Globus pallidus (tissue), 1 donor: ENCODE measurements at regions not wholly inside any gene's neighbourhood (a gene's known extent, or its start where the extent isn't known, plus 50 kb on each side); places are given as distances from the start of the nearest gene placed in this dataset.
"Not testable (repeated sequence)": the region's sequence is repeated elsewhere in the genome, so short reads cannot be mapped to it uniquely, and the experiment has no call there.

Experiments used
- DNase-seq: peaks from one replicate; pipeline ENCODE4 v3.0.0-alpha.2; 2015; ENCODE audit warnings: low spot score

GRCh38 chr11:110874437-110875030 lies 162.3 kb upstream of the ARHGAP20 start:
- DNase-seq = no peak

- no peak for DNase-seq
Measured at GRCh38 chr11:110873975-110874374, 161.7 kb upstream of the ARHGAP20 start.

DNA sequence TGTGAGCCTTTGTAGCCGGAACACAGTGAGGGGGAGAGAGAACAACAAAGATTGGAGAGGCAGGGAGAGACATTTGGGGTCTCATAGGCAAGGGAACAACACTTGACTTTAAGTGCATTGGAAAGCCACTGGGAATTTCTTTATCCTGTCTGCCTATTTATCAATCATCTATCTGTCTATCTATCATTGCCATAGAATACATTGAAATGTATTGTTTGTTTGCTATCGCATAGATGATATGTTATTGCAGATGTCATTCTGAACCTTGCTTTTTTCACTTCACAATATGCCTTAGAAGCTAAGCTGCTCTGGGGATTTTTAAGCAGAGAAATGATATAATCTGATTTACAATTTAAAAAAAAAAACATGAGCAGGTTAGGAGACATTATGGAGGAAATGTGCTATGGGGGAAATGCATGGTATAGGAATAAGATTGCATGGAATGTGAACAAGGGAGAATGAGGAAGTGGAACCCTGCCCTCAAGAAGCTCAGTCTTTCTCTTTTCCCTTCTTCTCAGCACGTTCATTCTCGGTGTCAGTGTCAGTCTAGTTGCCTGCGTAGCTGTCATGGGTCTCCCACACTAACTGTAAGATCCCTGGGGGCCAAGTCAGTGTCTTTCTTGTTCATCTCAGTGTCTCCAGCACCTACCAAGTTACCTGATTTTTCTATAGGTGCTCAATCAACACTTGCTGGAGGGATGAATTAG lies 158.7 kb upstream of the ARHGAP20 start:
- DNase-seq = no peak

DNA sequence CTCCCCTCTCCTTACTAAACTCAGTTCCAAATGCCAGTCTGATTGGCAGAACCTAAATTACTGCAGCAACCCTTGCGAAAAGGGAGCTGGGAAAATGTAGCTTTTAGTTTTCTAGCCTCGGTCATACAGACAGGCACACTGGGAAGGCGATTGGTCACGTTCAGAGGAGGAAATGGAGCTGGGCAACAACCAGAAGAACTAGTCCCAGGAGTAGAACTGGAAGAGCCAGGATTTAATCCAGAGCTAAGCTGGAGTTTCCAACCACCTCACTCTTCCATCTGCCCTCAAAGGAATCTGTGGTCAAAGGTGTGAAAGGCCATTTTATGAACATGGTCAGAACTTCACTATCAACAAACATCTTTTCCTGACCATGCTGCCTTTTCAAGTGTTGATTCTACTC lies 155.7 kb upstream of the ARHGAP20 start:
- DNase-seq = no peak

- DNase-seq = no peak
Measured at GRCh38 chr11:110866081-110866480, 153.8 kb upstream of the ARHGAP20 start.

GRCh38 chr11:110862407-110862806 lies 150.2 kb upstream of the ARHGAP20 start:
- DNase-seq = no peak

GRCh38 chr11:110860461-110860860 lies 148.2 kb upstream of the ARHGAP20 start:
- DNase-seq = no peak

- DNase-seq = no peak
Measured at GRCh38 chr11:110859998-110860397, 147.8 kb upstream of the ARHGAP20 start.

GRCh38 chr11:110859240-110859840 lies 147.1 kb upstream of the ARHGAP20 start:
- no peak for DNase-seq

DNA sequence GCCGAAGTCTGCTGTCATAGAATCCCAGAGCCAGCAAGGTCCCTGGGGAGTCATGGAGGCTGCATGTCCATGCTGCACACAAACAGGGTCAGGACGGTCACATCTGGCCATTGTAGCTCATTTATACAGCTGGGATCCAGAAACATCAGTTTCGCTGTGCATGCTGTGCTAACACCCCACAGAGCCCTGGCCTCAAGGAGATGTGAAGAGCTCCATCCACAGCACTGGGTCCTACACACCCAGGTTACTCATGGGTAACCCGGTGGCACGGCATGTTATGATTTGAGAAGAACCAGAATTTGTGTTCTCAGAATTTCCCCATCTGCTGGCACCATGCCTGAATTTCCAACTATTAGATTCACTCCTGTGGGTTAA lies 146.3 kb upstream of the ARHGAP20 start:
- DNase-seq = no peak

DNA sequence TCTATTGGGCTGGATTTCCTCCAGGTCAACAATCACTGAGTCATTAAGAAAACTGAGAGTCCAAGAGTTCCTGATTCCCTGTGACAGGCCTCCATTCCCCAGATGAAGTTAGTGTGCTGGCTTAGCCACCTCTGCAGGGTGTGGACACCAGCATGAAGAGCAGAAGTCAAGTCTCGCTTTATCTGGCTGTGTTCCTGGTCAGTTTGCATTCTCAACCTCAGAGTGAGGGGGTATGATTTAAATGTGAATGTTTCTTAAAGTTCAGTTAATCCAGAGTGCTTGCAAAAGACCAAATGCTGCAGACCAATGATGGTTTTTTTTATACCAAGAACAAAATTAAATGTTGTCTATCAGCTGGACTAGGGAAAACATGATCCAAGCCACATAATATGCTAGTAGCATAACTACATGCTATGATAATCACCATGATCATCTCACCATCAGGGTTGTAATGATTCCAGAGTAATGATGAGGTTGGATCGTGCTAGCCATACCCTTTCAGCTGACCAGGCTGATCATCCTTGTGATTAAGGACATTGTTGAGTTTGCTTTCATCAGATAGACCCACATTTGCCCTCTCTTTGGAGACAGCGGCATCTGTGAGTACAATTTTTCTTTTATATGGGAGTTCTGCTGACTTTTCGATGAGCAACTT lies 145.8 kb upstream of the ARHGAP20 start:
- DNase-seq = no peak

DNA sequence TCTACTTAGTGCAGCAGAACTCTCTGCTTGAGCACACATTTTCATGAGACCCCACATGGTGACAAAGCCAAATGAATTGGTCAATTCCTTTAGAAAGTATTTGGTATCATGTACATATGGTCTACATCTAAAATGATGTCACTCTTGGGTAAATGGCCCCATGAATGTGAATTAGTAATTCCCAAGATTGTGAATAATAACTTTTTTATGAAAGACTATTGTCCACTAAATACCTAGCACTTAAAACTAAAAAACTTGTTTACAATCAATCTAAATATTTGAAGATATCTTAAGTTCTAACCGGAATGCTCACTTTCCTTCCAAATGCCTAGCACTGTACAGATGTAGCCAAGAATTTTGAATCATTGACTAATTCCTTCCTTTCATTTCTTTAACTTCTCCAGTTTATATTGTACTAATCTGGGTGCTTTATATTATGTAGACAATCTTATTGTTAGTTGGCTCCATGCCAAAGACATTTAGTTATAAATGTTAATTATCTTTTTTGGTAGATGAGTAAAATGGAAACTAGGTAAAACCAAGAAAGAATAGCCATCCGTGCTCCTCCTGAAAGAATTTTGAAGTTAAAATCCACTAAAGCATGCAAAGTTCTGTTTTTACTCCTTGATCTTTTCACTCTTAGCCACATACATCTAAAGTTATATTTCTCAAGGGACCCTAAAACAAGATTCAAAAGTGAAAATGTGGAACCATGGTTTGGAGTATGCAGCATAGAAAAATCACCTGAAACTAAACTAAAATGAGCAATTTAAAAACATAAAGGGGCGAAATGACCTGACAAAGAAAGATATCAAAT lies 145.0 kb upstream of the ARHGAP20 start:
- DNase-seq = no peak

- no peak for DNase-seq
Measured at GRCh38 chr11:110856340-110856739, 144.1 kb upstream of the ARHGAP20 start.

DNA sequence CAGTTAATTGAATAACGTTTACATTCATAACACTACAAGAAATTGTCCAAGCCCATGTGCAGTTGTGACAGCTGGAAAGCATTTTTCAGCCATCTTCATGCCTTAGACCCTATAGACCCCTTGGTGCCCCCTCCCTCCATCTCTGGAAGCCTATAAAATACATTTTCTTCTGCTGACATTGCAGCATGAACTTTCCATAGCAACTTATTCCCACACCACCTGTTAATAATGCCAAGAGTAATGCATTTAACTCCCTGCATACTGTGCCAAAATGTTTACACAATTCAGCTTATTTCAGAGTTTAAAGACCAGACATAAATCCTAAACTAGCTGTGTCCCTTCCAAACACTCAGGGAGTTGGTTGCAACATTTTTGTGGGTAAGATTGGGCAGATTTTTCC lies 143.0 kb upstream of the ARHGAP20 start:
- no peak for DNase-seq

DNA sequence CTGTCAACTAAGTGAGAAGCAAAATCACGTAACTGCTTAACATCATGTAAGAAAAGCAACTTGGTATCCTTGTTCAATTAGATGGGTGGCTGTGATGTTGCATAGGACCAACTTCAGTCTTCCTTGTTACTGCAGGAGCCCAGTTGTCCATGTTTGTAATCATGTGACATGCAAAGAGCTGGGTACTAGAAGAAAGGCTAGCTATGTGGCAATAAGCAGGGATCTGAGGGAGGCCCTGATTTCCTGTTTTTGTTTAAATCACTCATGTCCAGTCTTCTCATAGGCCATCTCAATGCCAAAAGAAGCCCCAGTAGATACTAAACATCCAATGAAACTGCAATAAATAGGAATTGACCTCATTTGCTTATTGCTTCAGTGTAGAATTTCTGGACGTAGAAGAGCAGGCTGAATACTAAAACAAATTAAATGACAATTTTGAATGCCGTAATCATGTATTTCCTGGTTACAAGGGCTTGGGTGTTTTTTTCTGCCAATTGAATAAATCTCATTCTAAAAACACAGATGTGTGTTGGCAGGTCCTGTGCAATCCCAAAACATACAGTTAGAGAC lies 140.8 kb upstream of the ARHGAP20 start:
- DNase-seq = no peak

DNA sequence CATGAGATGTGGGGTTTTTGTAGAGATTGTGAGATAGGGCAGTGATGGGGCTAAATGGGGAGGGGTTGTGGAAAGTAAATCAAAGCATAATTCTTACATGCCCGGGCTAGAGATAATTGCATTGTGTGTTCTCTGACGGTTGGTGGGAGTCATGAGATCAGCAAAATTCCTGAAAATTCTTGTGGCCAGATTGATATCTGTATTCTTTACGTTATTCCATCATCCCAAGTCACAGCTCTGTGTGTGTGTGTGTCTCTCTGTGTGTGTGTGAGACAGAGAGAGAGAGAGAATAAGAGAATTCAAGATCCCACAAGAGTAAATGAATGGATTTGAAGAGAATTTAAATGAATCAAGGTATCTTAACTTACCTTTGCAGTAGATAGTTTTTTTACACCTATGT lies 138.6 kb upstream of the ARHGAP20 start:
- no peak for DNase-seq

GRCh38 chr11:110843053-110843452 lies 130.8 kb upstream of the ARHGAP20 start:
- DNase-seq = not testable (repeated sequence)

- DNase-seq = no peak
Measured at GRCh38 chr11:110838808-110839207, 126.6 kb upstream of the ARHGAP20 start.

DNA sequence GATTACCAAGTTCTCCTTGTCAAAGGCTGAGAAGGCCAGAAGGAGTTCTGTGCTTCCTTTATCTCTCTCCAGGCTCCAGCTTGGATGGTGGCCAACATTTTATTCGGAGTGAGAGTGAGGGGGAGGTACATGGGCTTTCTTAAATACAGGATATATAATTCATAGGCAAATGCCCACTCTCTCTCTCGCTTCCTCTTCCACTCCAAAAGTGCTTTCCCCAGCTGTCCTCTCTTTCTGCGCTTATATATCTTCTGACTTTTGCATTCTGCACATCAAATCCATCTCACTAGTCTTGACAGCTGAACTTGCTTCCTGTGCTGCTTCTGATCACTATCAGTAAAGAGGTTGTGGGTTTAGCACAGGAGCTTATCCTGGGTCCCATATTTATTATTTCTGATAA lies 125.4 kb upstream of the ARHGAP20 start:
- no peak for DNase-seq

DNA sequence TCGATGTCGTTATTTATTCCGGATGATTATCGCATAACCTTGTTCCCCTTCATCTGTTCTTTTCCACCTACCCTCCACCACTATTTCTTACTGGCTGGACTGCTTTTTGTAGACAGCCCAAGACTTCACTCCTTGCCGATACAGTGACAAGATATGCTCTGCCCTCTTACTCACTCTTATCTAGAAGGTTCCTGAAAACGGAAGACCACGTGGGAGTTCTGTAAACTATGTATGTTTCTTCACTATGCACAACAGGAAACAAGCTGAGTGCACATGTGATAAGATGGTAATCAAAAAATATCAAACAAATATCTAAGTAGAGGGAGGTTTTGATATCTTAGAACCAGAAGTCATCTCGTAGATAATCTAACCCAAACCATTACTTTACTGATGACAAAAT lies 122.9 kb upstream of the ARHGAP20 start:
- DNase-seq = no peak

DNA sequence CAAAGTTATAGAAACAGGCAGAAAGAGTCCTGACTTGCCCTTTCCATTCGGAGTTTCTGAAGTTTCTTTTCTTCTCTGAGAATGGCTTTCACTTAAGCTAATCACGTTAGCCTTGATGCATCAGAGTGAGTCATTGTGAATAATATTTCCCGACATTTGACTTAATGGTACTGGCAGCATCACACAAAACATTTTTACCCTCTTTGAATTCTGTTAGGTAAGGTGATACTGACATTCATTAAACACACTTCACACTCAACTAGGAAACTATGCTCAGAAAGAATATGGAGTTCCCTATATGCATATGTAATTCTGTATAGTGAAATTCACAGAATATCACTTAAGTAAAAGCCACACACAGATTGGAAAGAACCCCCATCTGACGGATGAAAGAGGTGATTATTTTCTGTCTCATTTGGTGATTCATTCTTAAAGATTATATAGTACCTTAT lies 120.8 kb upstream of the ARHGAP20 start:
- no peak for DNase-seq

DNA sequence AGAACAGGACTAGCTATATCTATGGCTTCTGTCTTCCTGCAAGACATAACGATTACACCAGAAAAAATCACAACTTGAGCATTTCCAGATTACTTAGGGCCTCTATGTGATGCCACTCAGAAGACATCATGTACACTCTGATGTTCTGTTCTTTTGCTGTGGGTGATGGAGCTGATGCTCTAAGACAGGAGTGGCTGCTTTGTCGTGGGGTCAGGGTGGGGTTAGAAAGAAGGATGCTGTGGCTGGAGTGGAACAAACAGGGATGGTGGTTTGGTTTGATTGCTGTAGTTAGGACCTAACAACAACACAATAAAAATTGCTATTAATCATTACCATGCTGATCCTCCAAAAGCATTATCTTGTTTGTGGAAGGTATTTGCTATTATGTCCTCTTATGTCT lies 120.3 kb upstream of the ARHGAP20 start:
- no peak for DNase-seq
